ENCODE measurements at regions not wholly inside any gene's neighbourhood (a gene's known extent, or its start where the extent isn't known, plus 50 kb on each side); places are given as distances from the start of the nearest gene placed in this dataset.

DNA sequence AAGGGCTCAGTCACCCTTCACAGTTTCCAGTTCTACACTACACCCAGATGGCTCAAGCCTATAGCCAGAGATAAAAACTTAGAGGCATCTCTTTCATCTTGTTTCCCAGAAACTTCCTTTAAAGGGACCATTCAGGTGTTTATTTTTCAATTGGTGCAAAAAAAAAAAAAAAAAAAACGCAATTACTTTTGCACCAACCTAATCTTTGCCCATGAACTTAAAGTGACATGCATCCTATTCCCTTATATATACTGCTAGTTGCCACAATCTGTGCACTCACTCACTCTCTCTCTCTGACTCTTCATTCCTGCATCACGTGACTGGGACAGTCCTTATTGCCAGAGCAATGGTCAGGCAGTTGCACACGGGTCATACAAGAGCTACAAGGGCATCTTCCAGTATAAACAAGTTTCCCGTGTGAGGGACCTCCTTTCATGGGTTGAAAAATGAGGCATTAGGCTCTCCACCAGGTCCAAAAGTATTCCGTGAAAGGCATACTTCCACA is 789.4 kb downstream of the EPHA4 start:
- TF ChIP-seq, protein P1, sequence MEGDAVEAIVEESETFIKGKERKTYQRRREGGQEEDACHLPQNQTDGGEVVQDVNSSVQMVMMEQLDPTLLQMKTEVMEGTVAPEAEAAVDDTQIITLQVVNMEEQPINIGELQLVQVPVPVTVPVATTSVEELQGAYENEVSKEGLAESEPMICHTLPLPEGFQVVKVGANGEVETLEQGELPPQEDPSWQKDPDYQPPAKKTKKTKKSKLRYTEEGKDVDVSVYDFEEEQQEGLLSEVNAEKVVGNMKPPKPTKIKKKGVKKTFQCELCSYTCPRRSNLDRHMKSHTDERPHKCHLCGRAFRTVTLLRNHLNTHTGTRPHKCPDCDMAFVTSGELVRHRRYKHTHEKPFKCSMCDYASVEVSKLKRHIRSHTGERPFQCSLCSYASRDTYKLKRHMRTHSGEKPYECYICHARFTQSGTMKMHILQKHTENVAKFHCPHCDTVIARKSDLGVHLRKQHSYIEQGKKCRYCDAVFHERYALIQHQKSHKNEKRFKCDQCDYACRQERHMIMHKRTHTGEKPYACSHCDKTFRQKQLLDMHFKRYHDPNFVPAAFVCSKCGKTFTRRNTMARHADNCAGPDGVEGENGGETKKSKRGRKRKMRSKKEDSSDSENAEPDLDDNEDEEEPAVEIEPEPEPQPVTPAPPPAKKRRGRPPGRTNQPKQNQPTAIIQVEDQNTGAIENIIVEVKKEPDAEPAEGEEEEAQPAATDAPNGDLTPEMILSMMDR (IDR thresholded peaks at IDR 0.05): no peak
- no peak for TF ChIP-seq POLR2A (IDR thresholded peaks at IDR 0.05)
